ENCODE measurements at regions not wholly inside any gene's neighbourhood (a gene's known extent, or its start where the extent isn't known, plus 50 kb on each side); places are given as distances from the start of the nearest gene placed in this dataset.

DNA sequence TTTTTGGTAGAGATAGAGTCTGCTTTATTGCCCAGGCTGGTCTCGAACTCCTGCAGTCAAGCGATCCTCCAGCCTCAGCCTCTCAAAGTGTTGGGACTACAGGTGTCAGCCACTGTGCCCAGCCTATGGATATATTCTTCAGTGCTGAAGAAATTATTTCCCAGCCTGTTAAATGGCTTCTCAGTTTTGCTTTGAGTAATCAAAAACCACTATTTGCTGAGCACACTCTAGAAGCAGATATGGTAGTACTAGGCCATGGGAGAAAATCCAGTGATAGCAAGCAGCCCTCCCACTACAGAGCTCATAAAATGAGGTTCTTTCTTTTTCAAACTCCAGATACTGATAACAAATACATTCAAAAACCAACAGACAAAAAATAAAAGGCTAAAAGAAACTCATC is 80.6 kb upstream of the CLDN10 start (continued):
- TF ChIP-seq ZEB2 (tag by site-specific recombination; IDR thresholded peaks at IDR 0.05) (no peak), ZNF114 (tag by site-specific recombination; IDR thresholded peaks at IDR 0.05) (no peak), TRIM28 (IDR thresholded peaks at IDR 0.05; ENCODE audit: borderline replicate concordance, low read length) (no peak), ZNF560 (tag by site-specific recombination; IDR thresholded peaks at IDR 0.05; ENCODE audit: borderline replicate concordance) (no peak)
- TF ChIP-seq, protein P1, sequence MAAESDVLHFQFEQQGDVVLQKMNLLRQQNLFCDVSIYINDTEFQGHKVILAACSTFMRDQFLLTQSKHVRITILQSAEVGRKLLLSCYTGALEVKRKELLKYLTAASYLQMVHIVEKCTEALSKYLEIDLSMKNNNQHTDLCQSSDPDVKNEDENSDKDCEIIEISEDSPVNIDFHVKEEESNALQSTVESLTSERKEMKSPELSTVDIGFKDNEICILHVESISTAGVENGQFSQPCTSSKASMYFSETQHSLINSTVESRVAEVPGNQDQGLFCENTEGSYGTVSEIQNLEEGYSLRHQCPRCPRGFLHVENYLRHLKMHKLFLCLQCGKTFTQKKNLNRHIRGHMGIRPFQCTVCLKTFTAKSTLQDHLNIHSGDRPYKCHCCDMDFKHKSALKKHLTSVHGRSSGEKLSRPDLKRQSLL (tag by site-specific recombination; IDR thresholded peaks at IDR 0.05) = no peak

GRCh38 chr13:95474992-95475391 is 77.5 kb upstream of the CLDN10 start:
- no peak overlapping the region for H3K27ac ChIP-seq (ENCODE audit: extremely low read depth, low read depth, low read length)
- TF ChIP-seq ZNF140 (tag by site-specific recombination; IDR thresholded peaks at IDR 0.05) (no peak), KLF16 (tag by site-specific recombination; IDR thresholded peaks at IDR 0.05) (no peak), ZNF146 (tag by site-specific recombination; IDR thresholded peaks at IDR 0.05) (no peak), BCL11A (tag by site-specific recombination; IDR thresholded peaks at IDR 0.05; ENCODE audit: low read depth) (no peak), ZNF391 (tag by site-specific recombination; IDR thresholded peaks at IDR 0.05; ENCODE audit: borderline replicate concordance, low read depth) (no peak), ZNF654 (tag by site-specific recombination; IDR thresholded peaks at IDR 0.05; ENCODE audit: low read depth) (no peak), YY1 (tag by site-specific recombination; IDR thresholded peaks at IDR 0.05) (no peak), ZNF423 (tag by site-specific recombination; IDR thresholded peaks at IDR 0.05) (no peak), ZNF202 (tag by site-specific recombination; IDR thresholded peaks at IDR 0.05; ENCODE audit: borderline replicate concordance) (no peak), ZBTB48 (tag by site-specific recombination; IDR thresholded peaks at IDR 0.05) (no peak), ZNF776 (tag by site-specific recombination; IDR thresholded peaks at IDR 0.05; ENCODE audit: borderline replicate concordance) (no peak), ZNF416 (tag by site-specific recombination; IDR thresholded peaks at IDR 0.05) (no peak), GLIS2 (tag by site-specific recombination; IDR thresholded peaks at IDR 0.05) (no peak), ZNF76 (tag by site-specific recombination; IDR thresholded peaks at IDR 0.05; ENCODE audit: borderline replicate concordance, low read depth) (no peak)
- TF ChIP-seq, protein P2, sequence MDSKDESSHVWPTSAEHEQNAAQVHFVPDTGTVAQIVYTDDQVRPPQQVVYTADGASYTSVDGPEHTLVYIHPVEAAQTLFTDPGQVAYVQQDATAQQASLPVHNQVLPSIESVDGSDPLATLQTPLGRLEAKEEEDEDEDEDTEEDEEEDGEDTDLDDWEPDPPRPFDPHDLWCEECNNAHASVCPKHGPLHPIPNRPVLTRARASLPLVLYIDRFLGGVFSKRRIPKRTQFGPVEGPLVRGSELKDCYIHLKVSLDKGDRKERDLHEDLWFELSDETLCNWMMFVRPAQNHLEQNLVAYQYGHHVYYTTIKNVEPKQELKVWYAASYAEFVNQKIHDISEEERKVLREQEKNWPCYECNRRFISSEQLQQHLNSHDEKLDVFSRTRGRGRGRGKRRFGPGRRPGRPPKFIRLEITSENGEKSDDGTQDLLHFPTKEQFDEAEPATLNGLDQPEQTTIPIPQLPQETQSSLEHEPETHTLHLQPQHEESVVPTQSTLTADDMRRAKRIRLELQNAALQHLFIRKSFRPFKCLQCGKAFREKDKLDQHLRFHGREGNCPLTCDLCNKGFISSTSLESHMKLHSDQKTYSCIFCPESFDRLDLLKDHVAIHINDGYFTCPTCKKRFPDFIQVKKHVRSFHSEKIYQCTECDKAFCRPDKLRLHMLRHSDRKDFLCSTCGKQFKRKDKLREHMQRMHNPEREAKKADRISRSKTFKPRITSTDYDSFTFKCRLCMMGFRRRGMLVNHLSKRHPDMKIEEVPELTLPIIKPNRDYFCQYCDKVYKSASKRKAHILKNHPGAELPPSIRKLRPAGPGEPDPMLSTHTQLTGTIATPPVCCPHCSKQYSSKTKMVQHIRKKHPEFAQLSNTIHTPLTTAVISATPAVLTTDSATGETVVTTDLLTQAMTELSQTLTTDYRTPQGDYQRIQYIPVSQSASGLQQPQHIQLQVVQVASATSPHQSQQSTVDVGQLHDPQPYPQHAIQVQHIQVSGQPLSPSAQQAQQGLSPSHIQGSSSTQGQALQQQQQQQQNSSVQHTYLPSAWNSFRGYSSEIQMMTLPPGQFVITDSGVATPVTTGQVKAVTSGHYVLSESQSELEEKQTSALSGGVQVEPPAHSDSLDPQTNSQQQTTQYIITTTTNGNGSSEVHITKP (tag by site-specific recombination; IDR thresholded peaks at IDR 0.05) = no peak
- ChIA-PET POLR2A (interaction anchor here (1.0 kb wide), 1 partner anchor 285 kb away, joined by 5 read pairs; no protein-coding TSS in a partner anchor), CTCF (interaction anchor here (0.7 to 3.3 kb wide), 4 partner anchors 8 to 303 kb away, joined by 3 to 10 read pairs (median 4); no protein-coding TSS in a partner anchor)
- no peaks in the 10 kb centered on the region for H3K9me3 ChIP-seq (ENCODE audit: control insufficient read depth, insufficient read depth, low read depth, low read length)
- H3K4me1 ChIP-seq (ENCODE audit: control insufficient read depth, insufficient read depth, low read length) = no peaks in the 10 kb centered on the region
- no peak overlapping the region for H3K4me3 ChIP-seq (ENCODE audit: low read depth, low read length)
- no peaks in the 10 kb centered on the region for H3K36me3 ChIP-seq (ENCODE audit: control insufficient read depth in 2 of 2, insufficient read depth in 1 of 2, low read length in 2 of 2)

GRCh38 chr13:95477187-95477586 is 75.3 kb upstream of the CLDN10 start:
- Histone ChIP-seq H3K9me3 (ENCODE audit: control insufficient read depth, insufficient read depth, low read depth, low read length) (no peaks in the 10 kb centered on the region), H3K27ac (ENCODE audit: extremely low read depth, low read depth, low read length) (no peak overlapping the region), H3K4me3 (ENCODE audit: low read depth, low read length) (no peak overlapping the region), H3K36me3 (ENCODE audit: control insufficient read depth in 2 of 2, insufficient read depth in 1 of 2, low read length in 2 of 2) (no peaks in the 10 kb centered on the region), H3K4me1 (ENCODE audit: control insufficient read depth, insufficient read depth, low read length) (no peaks in the 10 kb centered on the region)
- POLR2A ChIA-PET = interaction anchor here (0.6 kb wide), 1 partner anchor 221 kb away, joined by 6 read pairs; no protein-coding TSS in a partner anchor
- CTCF ChIA-PET = interaction anchor here (0.6 to 3.3 kb wide), 4 partner anchors 73 to 657 kb away, joined by 3 to 10 read pairs (median 3); no protein-coding TSS in a partner anchor
- TF ChIP-seq ZNF274 (IDR thresholded peaks at IDR 0.05; ENCODE audit: low read length) = no peak
- no peak for TF ChIP-seq ZNF274 (tag by site-specific recombination; IDR thresholded peaks at IDR 0.05; ENCODE audit: borderline replicate concordance)
- no peak for TF ChIP-seq OSR2 (tag by site-specific recombination; IDR thresholded peaks at IDR 0.05)
- no peak for TF ChIP-seq ZNF114 (tag by site-specific recombination; IDR thresholded peaks at IDR 0.05)
- TF ChIP-seq ZNF404 (tag by site-specific recombination; IDR thresholded peaks at IDR 0.05) = no peak
- TF ChIP-seq ZBTB21 (tag by site-specific recombination; IDR thresholded peaks at IDR 0.05) = no peak
- TF ChIP-seq KLF9 (tag by site-specific recombination; IDR thresholded peaks at IDR 0.05; ENCODE audit: low read depth) = no peak
- TF ChIP-seq ZNF654 (tag by site-specific recombination; IDR thresholded peaks at IDR 0.05; ENCODE audit: low read depth) = no peak
- TF ChIP-seq RBAK (tag by site-specific recombination; IDR thresholded peaks at IDR 0.05) = no peak
- TF ChIP-seq, protein P3, sequence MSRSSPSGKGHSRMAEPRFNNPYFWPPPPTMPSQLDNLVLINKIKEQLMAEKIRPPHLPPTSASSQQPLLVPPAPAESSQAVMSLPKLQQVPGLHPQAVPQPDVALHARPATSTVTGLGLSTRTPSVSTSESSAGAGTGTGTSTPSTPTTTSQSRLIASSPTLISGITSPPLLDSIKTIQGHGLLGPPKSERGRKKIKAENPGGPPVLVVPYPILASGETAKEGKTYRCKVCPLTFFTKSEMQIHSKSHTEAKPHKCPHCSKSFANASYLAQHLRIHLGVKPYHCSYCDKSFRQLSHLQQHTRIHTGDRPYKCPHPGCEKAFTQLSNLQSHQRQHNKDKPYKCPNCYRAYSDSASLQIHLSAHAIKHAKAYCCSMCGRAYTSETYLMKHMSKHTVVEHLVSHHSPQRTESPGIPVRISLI (tag by site-specific recombination; IDR thresholded peaks at IDR 0.05) = no peak
- no peak for TF ChIP-seq ZNF777 (tag by site-specific recombination; IDR thresholded peaks at IDR 0.05; ENCODE audit: borderline replicate concordance)
